ENCODE measurements at regions not wholly inside any gene's neighbourhood (a gene's known extent, or its start where the extent isn't known, plus 50 kb on each side); places are given as distances from the start of the nearest gene placed in this dataset.

- in situ Hi-C loops (cut with MboI): no loop called here
- DNase-seq: no peak
- 6 to 9% methylated on average over 2 of the region's 2 CpGs for WGBS, 2 experiments (ENCODE audit: low coverage in 1 of 2, low lambda C conversion rate in 2 of 2, missing lambda C conversion rate in 2 of 2)
Observed at GRCh38 chr7:114073701-114074100, 154.9 kb upstream of the PPP1R3A start.

GRCh38 chr7:114070246-114070645 lies 151.4 kb upstream of the PPP1R3A start:
- no peaks in the 10 kb centered on the region for H3K9me2 ChIP-seq (ENCODE audit: insufficient read depth)
- H3K79me2 ChIP-seq (ENCODE audit: insufficient read depth): no peaks in the 10 kb centered on the region
- no peak overlapping the region for H2AFZ ChIP-seq
- H3K9me3 ChIP-seq (ENCODE audit: low read depth): no peaks in the 10 kb centered on the region
- H3K9ac ChIP-seq: no peak overlapping the region
- H3K27ac ChIP-seq: no peak overlapping the region
- H3K27me3 ChIP-seq (replicated peaks; ENCODE audit: insufficient read depth): no peaks in the 10 kb centered on the region
- H3K4me1 ChIP-seq (ENCODE audit: insufficient read depth): no peaks in the 10 kb centered on the region
- in situ Hi-C loops (cut with MboI): no loop called here
- H3K4me3 ChIP-seq: no peak overlapping the region
- TF ChIP-seq EZH2phosphoT487 (IDR thresholded peaks at IDR 0.05; ENCODE audit: insufficient read depth, low read depth): no peak
- no peak for TF ChIP-seq EZH2 (IDR thresholded peaks at IDR 0.05; ENCODE audit: insufficient read depth, poor library complexity, severe bottlenecking)
- no peak overlapping the region for H3K4me2 ChIP-seq (ENCODE audit: unreplicated experiment)
- peak; percentile 29 for DNase-seq
- no peaks in the 10 kb centered on the region for H3F3A ChIP-seq (ENCODE audit: insufficient read depth)
- no peaks in the 10 kb centered on the region for H3K36me3 ChIP-seq (ENCODE audit: low read depth)
- H4K20me1 ChIP-seq (ENCODE audit: insufficient read depth): no peaks in the 10 kb centered on the region

More at GRCh38 chr7:114073701-114074100, 154.9 kb upstream of the PPP1R3A start:
- Histone ChIP-seq H3F3A (ENCODE audit: insufficient read depth) (no peaks in the 10 kb centered on the region), H3K27ac (no peak overlapping the region), H3K4me2 (ENCODE audit: unreplicated experiment) (no peak overlapping the region), H3K9me2 (ENCODE audit: insufficient read depth) (no peaks in the 10 kb centered on the region), H3K4me1 (ENCODE audit: insufficient read depth) (no peaks in the 10 kb centered on the region), H3K36me3 (ENCODE audit: low read depth) (no peaks in the 10 kb centered on the region), H3K27me3 (replicated peaks; ENCODE audit: insufficient read depth) (no peaks in the 10 kb centered on the region), H4K20me1 (ENCODE audit: insufficient read depth) (no peaks in the 10 kb centered on the region), H3K9ac (no peak overlapping the region), H2AFZ (no peak overlapping the region), H3K9me3 (ENCODE audit: low read depth) (no peaks in the 10 kb centered on the region), H3K4me3 (no peak overlapping the region), H3K79me2 (ENCODE audit: insufficient read depth) (no peaks in the 10 kb centered on the region)
- TF ChIP-seq EZH2phosphoT487 (IDR thresholded peaks at IDR 0.05; ENCODE audit: insufficient read depth, low read depth) (no peak), EZH2 (IDR thresholded peaks at IDR 0.05; ENCODE audit: insufficient read depth, poor library complexity, severe bottlenecking) (no peak)

DNA sequence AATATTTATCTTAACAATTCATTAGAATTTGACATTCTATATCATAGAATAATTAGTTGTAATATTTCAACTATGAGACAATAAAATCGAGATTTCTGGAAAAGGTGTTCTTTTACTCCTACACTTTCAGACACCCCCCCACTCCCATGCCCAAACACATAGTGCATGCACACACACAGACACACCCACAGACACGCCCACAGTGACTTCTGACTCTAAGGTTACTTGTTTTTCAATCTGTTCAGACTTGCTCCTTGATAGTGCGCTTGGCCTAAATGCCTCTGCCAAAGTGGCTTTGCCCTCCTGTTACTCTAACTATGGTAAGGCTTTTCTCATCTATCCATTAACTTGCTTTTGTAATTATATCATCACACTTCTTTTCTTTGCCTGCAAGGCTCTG lies 144.0 kb upstream of the PPP1R3A start:
- WGBS, 2 experiments (ENCODE audit: low coverage in 1 of 2, low lambda C conversion rate in 2 of 2, missing lambda C conversion rate in 2 of 2): 50 to 52% methylated on average over 3 of the region's 3 CpGs
- Histone ChIP-seq H3K79me2 (ENCODE audit: insufficient read depth) (no peaks in the 10 kb centered on the region), H3K9me3 (ENCODE audit: low read depth) (no peaks in the 10 kb centered on the region), H3K4me1 (ENCODE audit: insufficient read depth) (no peaks in the 10 kb centered on the region), H3F3A (ENCODE audit: insufficient read depth) (no peaks in the 10 kb centered on the region), H3K4me3 (no peak overlapping the region), H2AFZ (no peak overlapping the region), H3K4me2 (ENCODE audit: unreplicated experiment) (no peak overlapping the region), H3K27me3 (replicated peaks; ENCODE audit: insufficient read depth) (no peaks in the 10 kb centered on the region), H4K20me1 (ENCODE audit: insufficient read depth) (no peaks in the 10 kb centered on the region), H3K9ac (no peak overlapping the region), H3K27ac (no peak overlapping the region), H3K9me2 (ENCODE audit: insufficient read depth) (no peaks in the 10 kb centered on the region), H3K36me3 (ENCODE audit: low read depth) (no peaks in the 10 kb centered on the region)
- no peak for TF ChIP-seq EZH2 (IDR thresholded peaks at IDR 0.05; ENCODE audit: insufficient read depth, poor library complexity, severe bottlenecking)
- TF ChIP-seq EZH2phosphoT487 (IDR thresholded peaks at IDR 0.05; ENCODE audit: insufficient read depth, low read depth): no peak
- in situ Hi-C loops (cut with MboI): no loop called here
- DNase-seq: no peak

DNA sequence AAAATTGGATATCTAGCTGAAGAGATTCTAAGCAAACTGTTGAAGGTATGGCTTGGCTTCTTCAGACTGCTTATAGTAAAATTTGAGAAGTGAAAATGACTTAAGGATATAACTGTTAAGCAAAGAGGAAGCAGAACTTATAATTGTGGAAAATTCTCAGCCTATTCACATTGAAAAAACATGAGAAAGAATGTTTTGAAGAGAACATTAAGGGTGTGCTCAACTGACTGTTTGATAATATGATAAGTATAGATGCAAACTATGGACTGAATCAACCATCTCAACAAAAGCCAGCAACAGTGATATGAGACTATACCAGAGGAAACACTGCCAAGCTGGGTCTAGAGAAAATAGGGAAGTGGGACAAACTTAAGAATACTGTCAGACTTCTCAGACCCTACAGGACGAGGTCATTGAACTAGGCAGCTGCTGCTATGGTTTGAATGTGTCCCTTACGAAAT lies 133.1 kb upstream of the PPP1R3A start:
- H3K9ac ChIP-seq: no peak overlapping the region

DNA sequence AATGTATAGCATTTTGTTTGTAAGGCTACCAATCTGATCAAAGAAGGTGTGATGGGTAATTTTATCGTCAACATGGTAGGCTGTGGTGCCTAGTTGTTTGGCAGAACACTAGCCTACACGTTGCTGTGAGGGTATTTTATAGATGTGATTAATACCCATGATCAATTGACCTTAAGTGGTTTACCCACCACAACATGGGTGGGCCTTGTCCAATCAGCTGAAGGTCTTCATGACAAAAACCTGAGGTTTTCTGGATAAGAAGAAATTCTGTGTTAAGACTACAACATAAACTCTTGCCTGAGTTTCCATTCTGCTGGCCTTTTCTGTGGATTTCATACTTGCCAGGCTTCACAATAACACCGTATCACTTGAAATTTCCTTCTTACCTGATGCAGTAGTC lies 131.8 kb upstream of the PPP1R3A start:
- peaks cover 8% of the 10 kb centered on the region; the same call in 1 of the 2 replicates for H3F3A ChIP-seq (ENCODE audit: insufficient read depth)
- H3K4me2 ChIP-seq (ENCODE audit: unreplicated experiment): no peak overlapping the region
- no peaks in the 10 kb centered on the region for H3K9me3 ChIP-seq (ENCODE audit: low read depth)
- no peak overlapping the region for H3K9ac ChIP-seq
- H3K4me3 ChIP-seq: no peak overlapping the region
- no peak overlapping the region for H2AFZ ChIP-seq
- WGBS, 2 experiments (ENCODE audit: low coverage in 1 of 2, low lambda C conversion rate in 2 of 2, missing lambda C conversion rate in 2 of 2): 62 to 66% methylated on average over 3 of the region's 3 CpGs
- no peaks in the 10 kb centered on the region for H4K20me1 ChIP-seq (ENCODE audit: insufficient read depth)
- no peaks in the 10 kb centered on the region for H3K27me3 ChIP-seq (replicated peaks; ENCODE audit: insufficient read depth)
- H3K36me3 ChIP-seq (ENCODE audit: low read depth): no peaks in the 10 kb centered on the region
- H3K27ac ChIP-seq: no peak overlapping the region
- peaks cover 12% of the 10 kb centered on the region for H3K4me1 ChIP-seq (ENCODE audit: insufficient read depth)
- H3K79me2 ChIP-seq (ENCODE audit: insufficient read depth): no peaks in the 10 kb centered on the region
- TF ChIP-seq EZH2 (IDR thresholded peaks at IDR 0.05; ENCODE audit: insufficient read depth, poor library complexity, severe bottlenecking) (no peak), EZH2phosphoT487 (IDR thresholded peaks at IDR 0.05; ENCODE audit: insufficient read depth, low read depth) (no peak)
- in situ Hi-C loops (cut with MboI): no loop called here
- no peaks in the 10 kb centered on the region for H3K9me2 ChIP-seq (ENCODE audit: insufficient read depth)
- DNase-seq: no peak

More for the DNA sequence above, 133.1 kb upstream of the PPP1R3A start:
- no peak for DNase-seq
- no peaks in the 10 kb centered on the region for H4K20me1 ChIP-seq (ENCODE audit: insufficient read depth)
- peaks cover 12% of the 10 kb centered on the region for H3K4me1 ChIP-seq (ENCODE audit: insufficient read depth)
- no peaks in the 10 kb centered on the region for H3K9me3 ChIP-seq (ENCODE audit: low read depth)
- H3K36me3 ChIP-seq (ENCODE audit: low read depth): no peaks in the 10 kb centered on the region
- H3K4me2 ChIP-seq (ENCODE audit: unreplicated experiment): no peak overlapping the region
- 21 to 29% methylated on average over 2 of the region's 2 CpGs for WGBS, 2 experiments (ENCODE audit: low coverage in 1 of 2, low lambda C conversion rate in 2 of 2, missing lambda C conversion rate in 2 of 2)
- H3F3A ChIP-seq (ENCODE audit: insufficient read depth): peaks cover 8% of the 10 kb centered on the region; the same call in 1 of the 2 replicates
- no peak overlapping the region for H3K27ac ChIP-seq
- H3K4me3 ChIP-seq: no peak overlapping the region
- in situ Hi-C loops (cut with MboI): no loop called here
- TF ChIP-seq EZH2 (IDR thresholded peaks at IDR 0.05; ENCODE audit: insufficient read depth, poor library complexity, severe bottlenecking) (no peak), EZH2phosphoT487 (IDR thresholded peaks at IDR 0.05; ENCODE audit: insufficient read depth, low read depth) (no peak)
- no peak overlapping the region for H2AFZ ChIP-seq
- no peaks in the 10 kb centered on the region for H3K79me2 ChIP-seq (ENCODE audit: insufficient read depth)
- H3K9me2 ChIP-seq (ENCODE audit: insufficient read depth): no peaks in the 10 kb centered on the region
- H3K27me3 ChIP-seq (replicated peaks; ENCODE audit: insufficient read depth): no peaks in the 10 kb centered on the region
